ENCODE measurements at regions not wholly inside any gene's neighbourhood (a gene's known extent, or its start where the extent isn't known, plus 50 kb on each side); places are given as distances from the start of the nearest gene placed in this dataset.
A peak's percentile ranks its signal among the peaks of the same experiment; 100 is the strongest.

DNA sequence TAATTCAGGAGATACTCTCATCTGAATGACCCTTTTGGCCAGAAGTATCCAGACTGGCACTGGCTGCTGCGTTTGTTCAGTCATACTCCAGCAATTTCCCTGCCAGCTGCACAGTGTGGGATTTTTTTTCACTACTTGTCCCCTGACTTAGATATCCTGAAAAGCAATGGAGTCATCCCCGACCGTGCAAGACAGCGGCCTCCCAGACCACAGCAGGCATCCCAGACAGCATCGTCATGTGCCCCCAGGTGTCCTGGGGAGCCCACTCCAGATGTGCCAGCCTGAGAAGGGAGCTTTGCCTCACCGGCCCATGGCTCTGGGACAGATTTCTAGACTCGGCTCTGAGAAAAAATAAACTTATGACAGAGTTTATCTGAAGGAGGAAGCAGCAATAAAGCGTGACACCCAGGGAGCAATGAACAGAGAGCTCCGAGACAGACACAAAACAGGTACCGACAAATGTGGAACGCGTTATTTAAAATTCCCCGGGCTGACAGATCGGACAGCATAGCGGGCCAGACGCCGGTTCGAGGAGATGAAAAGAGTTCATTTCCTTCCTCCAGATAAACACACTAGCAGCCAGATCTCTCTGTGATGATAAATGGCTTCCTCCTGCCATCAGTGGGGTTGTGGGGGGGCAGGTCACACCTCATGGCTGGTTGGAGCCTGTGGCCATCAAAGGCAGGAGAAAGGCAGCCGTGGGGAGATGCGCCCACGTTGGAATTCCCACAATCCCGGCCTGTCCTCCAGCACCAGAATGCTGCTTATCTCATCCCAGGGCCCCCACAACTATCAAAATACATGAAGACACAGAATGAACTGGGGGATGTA lies 106.4 kb upstream of the FGF3 start:
- H3K27ac ChIP-seq, result peak overlapping the region in 2 of 4 donors; percentile 10 to 26
- H3K27me3 ChIP-seq, result peaks cover 4 to 42% (median 4%) of the 10 kb centered on the region in 3 donors
- 27 to 63% methylated on average over 22 of the region's 22 CpGs for WGBS, 2 donors
- no peaks in the 10 kb centered on the region for H3K36me3 ChIP-seq
- no peak overlapping the region for H3K4me3 ChIP-seq
- H3K9me3 ChIP-seq, result no peaks in the 10 kb centered on the region
- H3K4me1 ChIP-seq, result peaks cover 0 to 15% (median 11%) of the 10 kb centered on the region in 4 donors
- DNase-seq, result peak; percentile 65
- intact Hi-C loops (cut with DNase I), result no loop called here
- TF ChIP-seq POLR2AphosphoS5 (IDR thresholded peaks at IDR 0.05), result peak; percentile 17 to 69 (median 52)
- TF ChIP-seq, protein P1, sequence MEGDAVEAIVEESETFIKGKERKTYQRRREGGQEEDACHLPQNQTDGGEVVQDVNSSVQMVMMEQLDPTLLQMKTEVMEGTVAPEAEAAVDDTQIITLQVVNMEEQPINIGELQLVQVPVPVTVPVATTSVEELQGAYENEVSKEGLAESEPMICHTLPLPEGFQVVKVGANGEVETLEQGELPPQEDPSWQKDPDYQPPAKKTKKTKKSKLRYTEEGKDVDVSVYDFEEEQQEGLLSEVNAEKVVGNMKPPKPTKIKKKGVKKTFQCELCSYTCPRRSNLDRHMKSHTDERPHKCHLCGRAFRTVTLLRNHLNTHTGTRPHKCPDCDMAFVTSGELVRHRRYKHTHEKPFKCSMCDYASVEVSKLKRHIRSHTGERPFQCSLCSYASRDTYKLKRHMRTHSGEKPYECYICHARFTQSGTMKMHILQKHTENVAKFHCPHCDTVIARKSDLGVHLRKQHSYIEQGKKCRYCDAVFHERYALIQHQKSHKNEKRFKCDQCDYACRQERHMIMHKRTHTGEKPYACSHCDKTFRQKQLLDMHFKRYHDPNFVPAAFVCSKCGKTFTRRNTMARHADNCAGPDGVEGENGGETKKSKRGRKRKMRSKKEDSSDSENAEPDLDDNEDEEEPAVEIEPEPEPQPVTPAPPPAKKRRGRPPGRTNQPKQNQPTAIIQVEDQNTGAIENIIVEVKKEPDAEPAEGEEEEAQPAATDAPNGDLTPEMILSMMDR (IDR thresholded peaks at IDR 0.05), result no peak

DNA sequence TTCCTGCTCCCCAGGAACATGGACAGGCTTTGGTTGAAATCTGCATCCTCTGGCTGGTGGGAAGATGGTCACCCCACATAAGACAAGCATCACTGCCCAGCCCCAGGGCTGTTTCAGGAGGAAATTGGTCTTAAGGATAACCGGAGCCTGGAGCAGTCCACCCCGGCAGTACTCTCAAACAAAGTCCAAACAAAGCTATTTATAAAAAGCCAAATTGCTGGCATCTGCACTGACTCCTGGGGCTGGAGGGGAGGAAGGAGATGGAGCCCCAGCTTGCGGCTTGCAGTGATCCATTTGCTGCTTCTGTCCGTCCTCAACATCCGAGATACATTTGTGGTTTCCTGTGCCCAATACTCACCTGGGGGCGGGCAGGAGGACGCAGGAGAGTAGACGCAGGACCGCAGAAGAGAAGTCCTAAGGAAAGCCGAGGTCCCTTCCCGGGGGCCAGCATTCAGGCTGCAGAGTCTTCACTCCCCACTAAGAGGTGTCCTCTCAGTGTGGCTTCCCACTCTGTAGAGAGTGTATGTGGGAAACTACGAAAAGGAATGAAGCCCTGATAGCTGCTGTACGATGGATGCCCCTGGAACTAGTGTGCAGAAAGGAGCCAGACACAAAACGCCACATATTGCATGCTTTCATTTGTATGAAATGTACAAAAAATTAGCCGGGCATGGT lies 107.3 kb upstream of the FGF3 start:
- 30 to 66% methylated on average over 15 of the region's 15 CpGs for WGBS, 2 donors

DNA sequence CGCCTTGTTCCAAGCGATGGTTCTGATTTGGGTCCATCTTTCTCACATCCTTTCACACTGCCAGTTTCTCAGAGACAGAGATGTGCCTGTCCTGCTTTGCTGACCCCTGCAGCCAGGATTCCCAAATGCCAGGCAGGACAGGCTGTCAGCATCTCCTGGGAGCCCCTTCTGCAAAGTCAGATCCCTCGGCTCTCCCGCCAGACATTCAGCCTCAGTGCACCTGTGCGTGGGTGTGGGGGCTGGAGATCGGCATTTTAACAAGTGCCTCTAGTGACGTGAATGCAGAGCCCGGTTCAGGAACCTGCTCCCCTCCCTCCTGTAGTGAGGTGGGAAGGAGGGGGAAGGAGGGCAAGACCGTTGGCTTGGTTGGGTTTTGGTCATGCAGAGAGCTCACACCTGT lies 108.9 kb upstream of the FGF3 start:
- Histone ChIP-seq H3K4me3 (no peak overlapping the region), H3K27ac (no peak overlapping the region), H3K36me3 (no peaks in the 10 kb centered on the region), H3K27me3 (peaks cover 4 to 46% (median 6%) of the 10 kb centered on the region in 3 donors), H3K9me3 (no peaks in the 10 kb centered on the region), H3K4me1 (peaks cover 0 to 15% (median 11%) of the 10 kb centered on the region in 4 donors)
- intact Hi-C loops (cut with DNase I), result no loop called here
- peak; percentile 26 for DNase-seq
- TF ChIP-seq, protein P1 (IDR thresholded peaks at IDR 0.05), result no peak
- no peak for TF ChIP-seq POLR2A (IDR thresholded peaks at IDR 0.05)
- TF ChIP-seq POLR2AphosphoS5 (IDR thresholded peaks at IDR 0.05), result no peak
- no peak for TF ChIP-seq EP300 (IDR thresholded peaks at IDR 0.05)
- WGBS, 2 donors, result 68 to 69% methylated on average over 9 of the region's 9 CpGs

More for the DNA sequence above, 107.3 kb upstream of the FGF3 start:
- H3K4me1 ChIP-seq, result peaks cover 0 to 15% (median 11%) of the 10 kb centered on the region in 4 donors
- TF ChIP-seq POLR2A (IDR thresholded peaks at IDR 0.05) (no peak), POLR2AphosphoS5 (IDR thresholded peaks at IDR 0.05) (no peak), EP300 (IDR thresholded peaks at IDR 0.05) (no peak)
- TF ChIP-seq, protein P1 (IDR thresholded peaks at IDR 0.05), result no peak
- intact Hi-C loops (cut with DNase I), result no loop called here
- no peaks in the 10 kb centered on the region for H3K9me3 ChIP-seq
- peaks cover 4 to 50% (median 6%) of the 10 kb centered on the region in 3 donors for H3K27me3 ChIP-seq
- peak; percentile 52 for DNase-seq
- no peak overlapping the region for H3K4me3 ChIP-seq
- H3K27ac ChIP-seq, result peak overlapping the region in 1 of 4 donors; percentile 10
- no peaks in the 10 kb centered on the region for H3K36me3 ChIP-seq

GRCh38 chr11:69928975-69929374 lies 109.8 kb upstream of the FGF3 start:
- H3K4me3 ChIP-seq, result no peak overlapping the region
- peaks cover 0 to 15% (median 11%) of the 10 kb centered on the region in 4 donors for H3K4me1 ChIP-seq
- no peaks in the 10 kb centered on the region for H3K9me3 ChIP-seq
- peak; percentile 25 for DNase-seq
- intact Hi-C loops (cut with DNase I), result no loop called here
- no peaks in the 10 kb centered on the region for H3K36me3 ChIP-seq
- 82 to 85% methylated on average over 3 of the region's 3 CpGs for WGBS, 2 donors
- no peak overlapping the region for H3K27ac ChIP-seq
- H3K27me3 ChIP-seq, result peaks cover 4 to 41% (median 6%) of the 10 kb centered on the region in 3 donors
- TF ChIP-seq, protein P1 (IDR thresholded peaks at IDR 0.05), result no peak
- TF ChIP-seq POLR2A (IDR thresholded peaks at IDR 0.05) (no peak), POLR2AphosphoS5 (IDR thresholded peaks at IDR 0.05) (no peak), EP300 (IDR thresholded peaks at IDR 0.05) (no peak)

Measured in sigmoid colon (tissue), 6 donors.